ENCODE measurements at regions not wholly inside any gene's neighbourhood (a gene's known extent, or its start where the extent isn't known, plus 50 kb on each side); places are given as distances from the start of the nearest gene placed in this dataset.
"Not testable (repeated sequence)": the region's sequence is repeated elsewhere in the genome, so short reads cannot be mapped to it uniquely, and the experiment has no call there.

- DNase-seq: no peak
These were observed 181.7 kb upstream of the DDX53 start for GRCh38 chrX:22818061-22818460.

GRCh38 chrX:22855693-22856092 lies 144.1 kb upstream of the DDX53 start:
- DNase-seq: no peak

GRCh38 chrX:22859642-22860041 lies 140.1 kb upstream of the DDX53 start:
- no peak for DNase-seq

- not testable (repeated sequence) for DNase-seq
These were observed 133.0 kb upstream of the DDX53 start for GRCh38 chrX:22866801-22867200.

GRCh38 chrX:22882543-22882942 lies 117.2 kb upstream of the DDX53 start:
- no peak for DNase-seq

- DNase-seq: no peak
These were observed 109.9 kb upstream of the DDX53 start for GRCh38 chrX:22889819-22890218.

- no peak for DNase-seq
These were observed 87.1 kb upstream of the DDX53 start for GRCh38 chrX:22912616-22913015.

- no peak for DNase-seq
These were observed 76.8 kb upstream of the DDX53 start for GRCh38 chrX:22922961-22923360.

- DNase-seq: no peak
These were observed 65.1 kb upstream of the DDX53 start for GRCh38 chrX:22934640-22935039.

GRCh38 chrX:22944945-22945344 lies 54.8 kb upstream of the DDX53 start:
- no peak for DNase-seq

Data from T1000 (cell line).